ENCODE measurements at regions not wholly inside any gene's neighbourhood (a gene's known extent, or its start where the extent isn't known, plus 50 kb on each side); places are given as distances from the start of the nearest gene placed in this dataset.
"Not testable (repeated sequence)": the region's sequence is repeated elsewhere in the genome, so short reads cannot be mapped to it uniquely, and the experiment has no call there.

- DNase-seq, result not testable (repeated sequence)
Measured at GRCh38 chr16:88232401-88233258, 150.1 kb upstream of the ZNF469 start.

- not testable (repeated sequence) for DNase-seq
Measured at GRCh38 chr16:88233621-88234420, 148.9 kb upstream of the ZNF469 start.

GRCh38 chr16:88234421-88235271, 148.1 kb upstream of the ZNF469 start:
- DNase-seq, result not testable (repeated sequence)

GRCh38 chr16:88235691-88236090, 147.1 kb upstream of the ZNF469 start:
- DNase-seq, result not testable (repeated sequence)

GRCh38 chr16:88236229-88236628, 146.5 kb upstream of the ZNF469 start:
- DNase-seq, result not testable (repeated sequence)

- not testable (repeated sequence) for DNase-seq
Measured at GRCh38 chr16:88237314-88237713, 145.4 kb upstream of the ZNF469 start.

GRCh38 chr16:88237761-88238415, 144.9 kb upstream of the ZNF469 start:
- not testable (repeated sequence) for DNase-seq

- not testable (repeated sequence) for DNase-seq
Measured at GRCh38 chr16:88238732-88239274, 144.0 kb upstream of the ZNF469 start.

- not testable (repeated sequence) for DNase-seq
Measured at GRCh38 chr16:88240118-88240517, 142.6 kb upstream of the ZNF469 start.

GRCh38 chr16:88240776-88241175, 142.0 kb upstream of the ZNF469 start:
- DNase-seq, result not testable (repeated sequence)

- not testable (repeated sequence) for DNase-seq
Measured at GRCh38 chr16:88241404-88242311, 141.1 kb upstream of the ZNF469 start.

GRCh38 chr16:88242312-88243295, 140.2 kb upstream of the ZNF469 start:
- DNase-seq, result not testable (repeated sequence)

GRCh38 chr16:88243921-88244320, 138.8 kb upstream of the ZNF469 start:
- not testable (repeated sequence) for DNase-seq

- not testable (repeated sequence) for DNase-seq
Measured at GRCh38 chr16:88245241-88246081, 137.3 kb upstream of the ZNF469 start.

GRCh38 chr16:88246955-88247582, 135.7 kb upstream of the ZNF469 start:
- DNase-seq, result not testable (repeated sequence)

GRCh38 chr16:88247583-88247966, 135.2 kb upstream of the ZNF469 start:
- not testable (repeated sequence) for DNase-seq

- DNase-seq, result not testable (repeated sequence)
Measured at GRCh38 chr16:88248761-88249160, 134.0 kb upstream of the ZNF469 start.

GRCh38 chr16:88250381-88250780, 132.4 kb upstream of the ZNF469 start:
- DNase-seq, result not testable (repeated sequence)
